Stimulated activated naive B cell treated with anti-CD40 and anti-IgM and Interleukin-4, amounts not matched to agents 10 μg/mL and 1 μg/mL and 100 μg/mL, for 72 hours (primary cell): ENCODE measurements at regions not wholly inside any gene's neighbourhood (a gene's known extent, or its start where the extent isn't known, plus 50 kb on each side); places are given as distances from the start of the nearest gene placed in this dataset.
A peak's percentile ranks its signal among the peaks of the same experiment; 100 is the strongest.

Experiments
- ATAC-seq, 2 donors: fragments of 150-1000 bp; cut with Tn5 transposase; replicated peaks; 2 replicates each; pipeline ENCODE4 v1.10.0; 2021; ENCODE audit warnings: moderate library complexity in 1 of 2
- DNase-seq: peaks from one replicate; pipeline ENCODE4 v3.0.0; 2021
- H3K27ac Mint-ChIP-seq: one replicate; pipeline ENCODE4 v1.8.0; 2022; ENCODE audit warnings: mild to moderate bottlenecking, mixed read lengths
- H3K27me3 Mint-ChIP-seq, 2 donors: one replicate each; pipeline ENCODE4 v1.8.0; 2022; ENCODE audit warnings: mixed read lengths in 2 of 2
- H3K36me3 Mint-ChIP-seq, 2 donors: one replicate each; pipeline ENCODE4 v1.8.0; 2022; ENCODE audit warnings: mixed read lengths in 2 of 2, mild to moderate bottlenecking in 1 of 2
- H3K4me1 Mint-ChIP-seq, 2 donors: one replicate each; pipeline ENCODE4 v1.8.0; 2022; ENCODE audit warnings: mixed read lengths in 2 of 2, mild to moderate bottlenecking in 1 of 2
- H3K4me3 Mint-ChIP-seq, 2 donors: one replicate each; pipeline ENCODE4 v1.8.0; 2022; ENCODE audit warnings: mild to moderate bottlenecking in 2 of 2, mixed read lengths in 2 of 2, moderate library complexity in 1 of 2
- H3K9me3 Mint-ChIP-seq, 2 donors: one replicate each; pipeline ENCODE4 v1.8.0; 2022; ENCODE audit warnings: mixed read lengths in 2 of 2, mild to moderate bottlenecking in 1 of 2

DNA sequence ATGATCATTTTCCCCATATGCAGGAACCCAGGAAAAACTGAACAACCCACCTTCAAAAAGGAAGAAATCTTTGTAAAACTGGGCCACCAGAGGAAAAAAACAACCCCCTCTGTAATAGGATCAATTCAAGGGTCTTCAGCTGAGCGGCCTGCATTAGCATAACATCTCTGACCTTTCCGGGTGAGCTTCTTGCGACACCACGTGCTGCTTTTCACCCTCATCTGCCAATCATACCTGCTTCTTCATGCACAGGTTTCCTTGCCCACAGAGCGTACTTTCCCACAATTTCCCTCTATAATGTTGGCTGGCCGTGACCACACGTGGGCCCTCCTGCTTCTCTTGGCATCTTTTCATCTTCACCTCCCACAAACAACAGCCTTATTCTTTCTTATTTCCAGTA is 284.3 kb upstream of the NEBL start:
- H3K4me3 Mint-ChIP-seq = no peak overlapping the region
- H3K36me3 Mint-ChIP-seq = no peaks in the 10 kb centered on the region
- H3K9me3 Mint-ChIP-seq = peaks cover 6 to 11% of the 10 kb centered on the region in 2 donors
- H3K27me3 Mint-ChIP-seq = peaks cover 6 to 23% of the 10 kb centered on the region in 2 donors
- ATAC-seq = no peak
- DNase-seq = no peak
- no peaks in the 10 kb centered on the region for H3K4me1 Mint-ChIP-seq
- H3K27ac Mint-ChIP-seq = no peak overlapping the region

GRCh38 chr10:21180604-21181003 is 283.5 kb upstream of the NEBL start:
- Mint-ChIP-seq H3K4me1 (no peaks in the 10 kb centered on the region), H3K36me3 (no peaks in the 10 kb centered on the region), H3K27me3 (peaks cover 11 to 30% of the 10 kb centered on the region in 2 donors), H3K9me3 (peaks cover 5 to 11% of the 10 kb centered on the region in 2 donors), H3K4me3 (no peak overlapping the region), H3K27ac (no peak overlapping the region)
- DNase-seq (no peak), ATAC-seq (no peak)

DNA sequence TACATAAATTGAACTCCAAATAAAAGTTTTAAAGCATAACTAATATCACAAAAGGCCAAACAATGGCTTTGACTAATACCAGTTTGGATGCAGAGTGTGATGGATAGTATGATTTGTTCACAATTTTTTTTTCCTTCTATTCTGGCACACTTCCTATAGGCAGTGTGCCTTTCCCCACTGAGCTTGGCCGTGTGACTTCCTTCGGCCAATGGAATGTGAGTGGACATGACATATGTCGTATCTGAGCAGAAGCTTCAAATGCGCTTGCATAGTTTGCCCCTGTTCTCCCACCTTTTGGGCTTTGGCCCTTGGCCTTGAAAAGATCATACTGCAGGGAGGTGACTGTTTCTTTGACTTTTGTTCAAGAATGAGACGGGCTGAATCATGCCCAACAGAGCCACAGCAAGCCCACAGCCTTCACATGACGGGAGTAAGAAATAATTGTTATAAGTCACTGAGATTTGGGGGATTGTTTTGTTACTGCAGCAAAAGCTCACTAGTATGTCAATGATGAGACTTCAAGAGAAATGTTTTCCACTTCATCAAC is 279.9 kb upstream of the NEBL start:
- H3K4me3 Mint-ChIP-seq = no peak overlapping the region
- ATAC-seq (no peak), DNase-seq (no peak)
- H3K9me3 Mint-ChIP-seq = peaks cover 5 to 11% of the 10 kb centered on the region in 2 donors
- no peak overlapping the region for H3K27ac Mint-ChIP-seq
- H3K27me3 Mint-ChIP-seq = peaks cover 30 to 59% of the 10 kb centered on the region in 2 donors
- peaks cover 4 to 18% of the 10 kb centered on the region in 2 donors for H3K4me1 Mint-ChIP-seq
- H3K36me3 Mint-ChIP-seq = peaks cover 0 to 2% of the 10 kb centered on the region in 2 donors

- H3K4me1 Mint-ChIP-seq = peaks cover 4 to 18% of the 10 kb centered on the region in 2 donors
- DNase-seq = no peak
- H3K36me3 Mint-ChIP-seq = peaks cover 0 to 2% of the 10 kb centered on the region in 2 donors
- no peak overlapping the region for H3K4me3 Mint-ChIP-seq
- H3K27ac Mint-ChIP-seq = no peak overlapping the region
- no peak for ATAC-seq
- peaks cover 5 to 11% of the 10 kb centered on the region in 2 donors for H3K9me3 Mint-ChIP-seq
- H3K27me3 Mint-ChIP-seq = peaks cover 38 to 70% of the 10 kb centered on the region in 2 donors
Measured at GRCh38 chr10:21175797-21176196, 278.7 kb upstream of the NEBL start.

GRCh38 chr10:21174715-21175495 is 277.8 kb upstream of the NEBL start:
- Mint-ChIP-seq H3K4me1 (peaks cover 4 to 18% of the 10 kb centered on the region in 2 donors), H3K4me3 (peak overlapping the region; percentile 70 to 74), H3K27me3 (peaks cover 47 to 73% of the 10 kb centered on the region in 2 donors), H3K9me3 (peaks cover 3 to 4% of the 10 kb centered on the region in 2 donors), H3K27ac (peak overlapping the region; percentile 81), H3K36me3 (peaks cover 0 to 2% of the 10 kb centered on the region in 2 donors)
- no peak for ATAC-seq
- DNase-seq = no peak

GRCh38 chr10:21173802-21174714 is 276.9 kb upstream of the NEBL start:
- Mint-ChIP-seq H3K27me3 (peaks cover 48 to 67% of the 10 kb centered on the region in 2 donors), H3K9me3 (no peaks in the 10 kb centered on the region), H3K27ac (no peak overlapping the region), H3K4me1 (peaks cover 4 to 18% of the 10 kb centered on the region in 2 donors), H3K4me3 (peak overlapping the region; percentile 57 to 74), H3K36me3 (peaks cover 0 to 2% of the 10 kb centered on the region in 2 donors)
- ATAC-seq (peak; percentile 57 to 77), DNase-seq (no peak)

DNA sequence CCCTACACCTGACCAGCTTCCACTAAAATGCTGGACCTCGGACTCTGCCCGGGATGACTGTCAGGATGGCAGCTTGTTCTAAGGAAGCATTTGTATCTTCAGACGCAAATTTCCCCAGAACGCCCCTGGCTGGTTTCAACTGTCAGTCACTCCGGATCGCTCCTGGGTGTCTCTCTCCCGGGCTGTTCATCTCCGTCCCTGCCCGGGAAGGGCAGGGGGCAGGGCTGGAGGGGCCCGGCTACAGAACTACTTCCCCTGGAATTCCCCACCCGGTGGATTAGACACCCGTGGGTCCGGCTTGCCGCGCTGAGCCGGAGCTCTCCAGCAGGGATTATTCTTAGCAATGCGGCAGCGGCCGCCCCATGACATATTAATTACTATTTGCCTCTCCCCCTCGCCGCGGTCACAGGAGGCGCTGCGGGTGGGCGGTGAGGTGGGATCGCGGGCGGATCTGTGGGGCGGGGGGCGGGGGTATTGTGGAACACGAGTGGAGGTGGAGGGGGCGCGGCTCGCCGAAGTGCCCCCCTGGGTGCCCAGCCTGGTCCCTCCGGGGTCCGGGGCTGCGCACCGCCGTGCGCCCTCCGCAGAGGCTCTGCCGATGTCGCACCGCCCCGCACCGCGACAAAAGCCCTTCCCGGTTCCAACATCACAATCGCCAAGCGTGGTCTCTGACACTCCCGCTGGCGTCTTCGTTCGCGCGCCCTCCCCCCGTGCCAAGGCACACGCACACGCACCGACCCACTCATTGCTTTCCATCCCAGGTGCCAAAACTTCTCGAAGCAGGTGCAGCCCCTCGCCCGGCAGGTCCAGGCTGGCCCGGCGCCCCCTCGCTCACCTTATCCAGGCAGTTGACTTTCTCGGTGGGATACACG is 276.1 kb upstream of the NEBL start:
- H3K27me3 Mint-ChIP-seq = peaks cover 48 to 67% of the 10 kb centered on the region in 2 donors
- no peaks in the 10 kb centered on the region for H3K9me3 Mint-ChIP-seq
- H3K27ac Mint-ChIP-seq = no peak overlapping the region
- ATAC-seq (no peak), DNase-seq (no peak)
- peak overlapping the region; percentile 14 to 57 for H3K4me3 Mint-ChIP-seq
- peaks cover 0 to 2% of the 10 kb centered on the region in 2 donors for H3K36me3 Mint-ChIP-seq
- peaks cover 4 to 18% of the 10 kb centered on the region in 2 donors for H3K4me1 Mint-ChIP-seq

- no peak for DNase-seq
- Mint-ChIP-seq H3K4me3 (no peak overlapping the region), H3K27me3 (peaks cover 48 to 61% of the 10 kb centered on the region in 2 donors), H3K27ac (no peak overlapping the region), H3K4me1 (peaks cover 4 to 18% of the 10 kb centered on the region in 2 donors), H3K36me3 (peaks cover 0 to 2% of the 10 kb centered on the region in 2 donors), H3K9me3 (no peaks in the 10 kb centered on the region)
- ATAC-seq = no peak
Measured at GRCh38 chr10:21172542-21172929, 275.4 kb upstream of the NEBL start.

GRCh38 chr10:21171936-21172541 is 274.9 kb upstream of the NEBL start:
- H3K9me3 Mint-ChIP-seq = no peaks in the 10 kb centered on the region
- no peak overlapping the region for H3K27ac Mint-ChIP-seq
- H3K4me3 Mint-ChIP-seq = no peak overlapping the region
- peaks cover 0 to 2% of the 10 kb centered on the region in 2 donors for H3K36me3 Mint-ChIP-seq
- H3K4me1 Mint-ChIP-seq = peaks cover 4 to 18% of the 10 kb centered on the region in 2 donors
- no peak for ATAC-seq
- no peak for DNase-seq
- peaks cover 46 to 56% of the 10 kb centered on the region in 2 donors for H3K27me3 Mint-ChIP-seq

- Mint-ChIP-seq H3K36me3 (peaks cover under 1 to 2% of the 10 kb centered on the region in 2 donors), H3K27ac (no peak overlapping the region), H3K9me3 (peaks cover 0 to 2% of the 10 kb centered on the region in 2 donors), H3K4me1 (peaks cover 4 to 18% of the 10 kb centered on the region in 2 donors), H3K27me3 (peaks cover 42 to 52% of the 10 kb centered on the region in 2 donors), H3K4me3 (no peak overlapping the region)
- DNase-seq (no peak), ATAC-seq (no peak)
Measured at GRCh38 chr10:21171197-21171935, 274.3 kb upstream of the NEBL start.

- H3K4me3 Mint-ChIP-seq = no peak overlapping the region
- DNase-seq (no peak), ATAC-seq (no peak)
- H3K27me3 Mint-ChIP-seq = peaks cover 33 to 45% of the 10 kb centered on the region in 2 donors
- H3K4me1 Mint-ChIP-seq = peaks cover 4 to 18% of the 10 kb centered on the region in 2 donors
- H3K9me3 Mint-ChIP-seq = peaks cover 0 to 4% of the 10 kb centered on the region in 2 donors
- H3K36me3 Mint-ChIP-seq = peaks cover 1 to 2% of the 10 kb centered on the region in 2 donors
- H3K27ac Mint-ChIP-seq = no peak overlapping the region
Measured at GRCh38 chr10:21170216-21170615, 273.1 kb upstream of the NEBL start.

DNA sequence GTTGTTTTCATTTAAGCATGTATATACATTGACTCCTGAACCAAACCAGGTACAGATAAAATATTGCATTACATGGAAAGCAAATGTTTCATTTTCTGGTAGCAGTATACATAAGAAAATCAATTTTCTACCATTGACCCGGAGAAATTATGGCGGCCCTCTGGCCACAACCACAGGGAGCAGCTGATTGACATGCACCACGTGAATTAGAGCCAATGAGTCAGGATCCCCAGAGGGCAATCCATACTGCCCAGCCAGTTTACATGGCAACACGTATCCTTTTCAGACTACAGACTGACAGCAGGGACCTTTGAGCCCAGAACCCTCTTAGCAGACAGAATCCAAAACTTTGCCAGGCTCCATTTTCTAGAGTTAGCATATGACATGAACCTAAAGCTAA is 272.2 kb upstream of the NEBL start:
- Mint-ChIP-seq H3K27ac (no peak overlapping the region), H3K27me3 (peaks cover 24 to 36% of the 10 kb centered on the region in 2 donors), H3K9me3 (peaks cover 0 to 4% of the 10 kb centered on the region in 2 donors), H3K4me3 (no peak overlapping the region), H3K36me3 (peaks cover 0 to 1% of the 10 kb centered on the region in 2 donors), H3K4me1 (peaks cover 2 to 12% of the 10 kb centered on the region in 2 donors)
- ATAC-seq (no peak), DNase-seq (no peak)
